Adrenal gland (tissue), 9 donors: ENCODE measurements at regions not wholly inside any gene's neighbourhood (a gene's known extent, or its start where the extent isn't known, plus 50 kb on each side); places are given as distances from the start of the nearest gene placed in this dataset.

ENCODE experiments used
- DNase-seq, 7 donors: peaks; one replicate each; pipeline ENCODE4 v3.0.0-alpha.2; 2019 to 2020
- H3K27ac ChIP-seq, 5 donors: fragments of 200-600 bp; sonication (generic) in 4 of 5; 1 replicate in 3 of 5; 2 replicates in 2 of 5; pipeline versions ENCODE4 v1.5.1 to v1.8.0; 2016 to 2020; ENCODE audit warnings: mild to moderate bottlenecking in 1 of 5
- H3K27me3 ChIP-seq: fragments of 200-600 bp; 2 replicates; pipeline ENCODE4 v1.8.0; 2021
- H3K36me3 ChIP-seq, 2 donors: fragments of 200-600 bp; replicated peaks in 1 of 2; 1 replicate in 1 of 2; 2 replicates in 1 of 2; pipeline versions ENCODE4 v1.5.1 to v1.8.0; 2018 to 2022
- H3K4me1 ChIP-seq, 2 donors: fragments of 200-600 bp; replicated peaks in 1 of 2; 1 replicate in 1 of 2; 2 replicates in 1 of 2; pipeline versions ENCODE4 v1.5.1 to v1.8.0; 2018 to 2021
- H3K4me3 ChIP-seq, 4 donors: fragments of 200-600 bp; sonication (generic) in 3 of 4; one replicate each; pipeline ENCODE4 v1.5.1; 2016 to 2018
- H3K9me3 ChIP-seq, 3 donors: fragments of 200-600 bp; sonication (generic) in 1 of 3; replicated peaks in 1 of 3; 1 replicate in 2 of 3; 2 replicates in 1 of 3; pipeline versions ENCODE4 v1.5.1 to v1.8.0; 2016 to 2021
- CTCF ChIP-seq, 6 experiments: fragments of 450-650 bp in 4 of 6; fragments of 200-600 bp in 2 of 6; sonication (generic) in 1 of 6; IDR thresholded peaks; 1 replicate in 5 of 6; 2 replicates in 1 of 6; pipeline versions ENCODE4 v1.5.1 to v1.8.0; 2016 to 2021; ENCODE audit warnings: antibody characterized with exemption in 6 of 6, mild to moderate bottlenecking in 2 of 6, moderate library complexity in 1 of 6
- POLR2A ChIP-seq, 2 donors: fragments of 450-650 bp; IDR thresholded peaks; one replicate each; pipeline ENCODE4 v1.6.1; 2017; ENCODE audit warnings: antibody characterized with exemption in 2 of 2, mild to moderate bottlenecking in 2 of 2, moderate library complexity in 1 of 2
- WGBS, 4 donors: extraction: QIAGEN DNeasy Blood & Tissue Kit in 2 of 4; methylation state at CpG; one replicate each; pipeline versions ENCODE4 v1.1.5 to v1.1.7; 2013 to 2017; 5-methylcytosine and 5-hydroxymethylcytosine counted together
- intact Hi-C, 2 donors: fragments of 100-400 bp; cut with DNase I; formaldehyde crosslinking; loops; one replicate each; pipeline versions ENCODE4 v1.14.1 to v1.15.0; 2022 to 2023
- donor health status: healthy with polysubstance abuse.
- donor health status: Bipolar disorder and iron deficiency.
- donor health status: DM: yes; HTN: yes; CAD: no.
- donor health status: DM: no; HTN: no; CAD: no.
- donor health status: DM: no; HTN: no; CAD: no.

- 78 to 85% (median 81%) methylated on average over 5 of the region's 5 CpGs for WGBS, 4 donors
Observed at GRCh38 chr15:31843426-31844055, 186.8 kb upstream of the CHRNA7 start.

GRCh38 chr15:31845791-31846190 lies 184.5 kb upstream of the CHRNA7 start:
- 86 to 98% (median 90%) methylated on average over 3 to 5 of the region's 5 CpGs for WGBS, 4 donors
- H3K9me3 ChIP-seq: no peaks in the 10 kb centered on the region
- peaks cover 0 to 16% of the 10 kb centered on the region in 2 donors for H3K4me1 ChIP-seq
- no peak overlapping the region for H3K4me3 ChIP-seq
- intact Hi-C loops: no loop called here
- no peaks in the 10 kb centered on the region for H3K36me3 ChIP-seq
- TF ChIP-seq CTCF (IDR thresholded peaks at IDR 0.05): no peak
- no peak for DNase-seq
- H3K27me3 ChIP-seq: no peaks in the 10 kb centered on the region
- H3K27ac ChIP-seq: no peak overlapping the region

More at GRCh38 chr15:31843426-31844055, 186.8 kb upstream of the CHRNA7 start:
- no peaks in the 10 kb centered on the region for H3K9me3 ChIP-seq
- intact Hi-C loops: no loop called here
- no peak overlapping the region for H3K4me3 ChIP-seq
- DNase-seq: no peak
- TF ChIP-seq POLR2A (IDR thresholded peaks at IDR 0.05): no peak
- no peak for TF ChIP-seq CTCF (IDR thresholded peaks at IDR 0.05)
- H3K4me1 ChIP-seq: peaks cover 0 to 16% of the 10 kb centered on the region in 2 donors
- H3K27me3 ChIP-seq: no peaks in the 10 kb centered on the region
- no peaks in the 10 kb centered on the region for H3K36me3 ChIP-seq
- no peak overlapping the region for H3K27ac ChIP-seq

- Histone ChIP-seq H3K9me3 (no peaks in the 10 kb centered on the region), H3K4me3 (no peak overlapping the region), H3K27me3 (no peaks in the 10 kb centered on the region), H3K27ac (no peak overlapping the region), H3K4me1 (peaks cover 0 to 4% of the 10 kb centered on the region in 2 donors), H3K36me3 (no peaks in the 10 kb centered on the region)
- TF ChIP-seq CTCF (IDR thresholded peaks at IDR 0.05): no peak
- no peak for TF ChIP-seq POLR2A (IDR thresholded peaks at IDR 0.05)
- no peak for DNase-seq
- WGBS, 4 donors: 73 to 83% (median 80%) methylated on average over 5 of the region's 5 CpGs
- intact Hi-C loops: no loop called here
Observed at GRCh38 chr15:31847961-31848360, 182.4 kb upstream of the CHRNA7 start.

- no peaks in the 10 kb centered on the region for H3K36me3 ChIP-seq
- no peak for TF ChIP-seq POLR2A (IDR thresholded peaks at IDR 0.05)
- TF ChIP-seq CTCF (IDR thresholded peaks at IDR 0.05): no peak
- H3K9me3 ChIP-seq: no peaks in the 10 kb centered on the region
- H3K4me1 ChIP-seq: no peaks in the 10 kb centered on the region
- H3K4me3 ChIP-seq: no peak overlapping the region
- no peak for DNase-seq
- no peaks in the 10 kb centered on the region for H3K27me3 ChIP-seq
- WGBS, 4 donors: 78 to 81% (median 81%) methylated on average over 1 of the region's 1 CpG
- intact Hi-C loops: no loop called here
- no peak overlapping the region for H3K27ac ChIP-seq
Observed at GRCh38 chr15:31848621-31849020, 181.7 kb upstream of the CHRNA7 start.
